ENCODE measurements at regions not wholly inside any gene's neighbourhood (a gene's known extent, or its start where the extent isn't known, plus 50 kb on each side); places are given as distances from the start of the nearest gene placed in this dataset.

- Histone ChIP-seq H3K36me3 (no peaks in the 10 kb centered on the region), H3K9me3 (no peaks in the 10 kb centered on the region), H3K4me3 (no peak overlapping the region), H3K27ac (peak overlapping the region in 1 of 2 donors; percentile 57), H3K4me1 (no peaks in the 10 kb centered on the region), H3K27me3 (no peaks in the 10 kb centered on the region)
- DNase-seq (ENCODE audit: low spot score), result no peak
- no peak for TF ChIP-seq CTCF (IDR thresholded peaks at IDR 0.05)
These were observed 72.9 kb upstream of the GALNT15 start for GRCh38 chr3:16101295-16102186.

GRCh38 chr3:16102187-16102561, 72.3 kb upstream of the GALNT15 start:
- no peak for TF ChIP-seq CTCF (IDR thresholded peaks at IDR 0.05)
- no peak for DNase-seq (ENCODE audit: low spot score)
- no peaks in the 10 kb centered on the region for H3K9me3 ChIP-seq
- H3K4me3 ChIP-seq, result no peak overlapping the region
- H3K36me3 ChIP-seq, result no peaks in the 10 kb centered on the region
- no peaks in the 10 kb centered on the region for H3K27me3 ChIP-seq
- no peaks in the 10 kb centered on the region for H3K4me1 ChIP-seq
- H3K27ac ChIP-seq, result peak overlapping the region; percentile 57 to 63

- Histone ChIP-seq H3K9me3 (no peaks in the 10 kb centered on the region), H3K27ac (peak overlapping the region; percentile 57 to 63)
- TF ChIP-seq CTCF (IDR thresholded peaks at IDR 0.05), result no peak
These were observed 71.5 kb upstream of the GALNT15 start for GRCh38 chr3:16102905-16103364.

GRCh38 chr3:16103472-16103871, 71.0 kb upstream of the GALNT15 start:
- peak overlapping the region; percentile 57 to 63 for H3K27ac ChIP-seq
- no peaks in the 10 kb centered on the region for H3K27me3 ChIP-seq
- no peaks in the 10 kb centered on the region for H3K36me3 ChIP-seq
- H3K9me3 ChIP-seq, result no peaks in the 10 kb centered on the region
- H3K4me1 ChIP-seq, result no peaks in the 10 kb centered on the region
- no peak for TF ChIP-seq CTCF (IDR thresholded peaks at IDR 0.05)
- no peak for DNase-seq (ENCODE audit: low spot score)
- H3K4me3 ChIP-seq, result no peak overlapping the region

More at GRCh38 chr3:16102905-16103364, 71.5 kb upstream of the GALNT15 start:
- Histone ChIP-seq H3K36me3 (no peaks in the 10 kb centered on the region), H3K4me1 (no peaks in the 10 kb centered on the region), H3K4me3 (no peak overlapping the region), H3K27me3 (no peaks in the 10 kb centered on the region)
- no peak for DNase-seq (ENCODE audit: low spot score)

- H3K36me3 ChIP-seq, result no peaks in the 10 kb centered on the region
- DNase-seq (ENCODE audit: low spot score), result no peak
- peak overlapping the region; percentile 57 to 63 for H3K27ac ChIP-seq
- no peaks in the 10 kb centered on the region for H3K27me3 ChIP-seq
- TF ChIP-seq CTCF (IDR thresholded peaks at IDR 0.05), result no peak
- no peak overlapping the region for H3K4me3 ChIP-seq
- no peaks in the 10 kb centered on the region for H3K9me3 ChIP-seq
- no peaks in the 10 kb centered on the region for H3K4me1 ChIP-seq
These were observed 70.3 kb upstream of the GALNT15 start for GRCh38 chr3:16104156-16104555.

Measured in right atrium auricular region (tissue), 2 donors.